HFFc6 (cell line): ENCODE measurements at regions not wholly inside any gene's neighbourhood (a gene's known extent, or its start where the extent isn't known, plus 50 kb on each side); places are given as distances from the start of the nearest gene placed in this dataset.
"Not testable (repeated sequence)": the region's sequence is repeated elsewhere in the genome, so short reads cannot be mapped to it uniquely, and the experiment has no call there.

ENCODE experiments used
- DNase-seq: peaks from one replicate; pipeline ENCODE4 v3.0.0-alpha.2; 2018
- H3K27ac Mint-ChIP-seq: 2 replicates; pipeline ENCODE4 v1.8.0; 2020; ENCODE audit warnings: mild to moderate bottlenecking, mixed read lengths
- H3K27me3 Mint-ChIP-seq: 2 replicates; pipeline ENCODE4 v1.8.0; 2021; ENCODE audit warnings: mild to moderate bottlenecking, moderate library complexity, mixed read lengths; ENCODE audit not compliant: insufficient read depth
- H3K36me3 Mint-ChIP-seq: 2 replicates; pipeline ENCODE4 v1.8.0; 2021; ENCODE audit warnings: low read depth, mixed read lengths
- H3K4me1 Mint-ChIP-seq: 2 replicates; pipeline ENCODE4 v1.8.0; 2020; ENCODE audit warnings: low read depth, mixed read lengths
- H3K4me3 Mint-ChIP-seq: 2 replicates; pipeline ENCODE4 v1.8.0; 2020; ENCODE audit warnings: mild to moderate bottlenecking, moderate library complexity, mixed read lengths
- H3K9me3 Mint-ChIP-seq: 2 replicates; pipeline ENCODE4 v1.8.0; 2020; ENCODE audit warnings: mild to moderate bottlenecking, mixed read lengths
- CTCF ChIP-seq: fragments of 200-600 bp; sonication (generic); IDR thresholded peaks from 2 replicates; pipeline ENCODE4 v1.5.0; 2021; ENCODE audit warnings: antibody characterized with exemption, mild to moderate bottlenecking

- Mint-ChIP-seq H3K36me3 (no peaks in the 10 kb centered on the region), H3K9me3 (peaks cover 25% of the 10 kb centered on the region), H3K27me3 (no peaks in the 10 kb centered on the region; the same call in 1 of the 2 replicates), H3K4me1 (no peaks in the 10 kb centered on the region), H3K4me3 (no peak overlapping the region), H3K27ac (no peak overlapping the region)
- DNase-seq: no peak
- no peak for TF ChIP-seq CTCF
Observed at GRCh38 chr18:66894851-66895250, 291.0 kb upstream of the CDH19 start.

- not testable (repeated sequence) for H3K27ac Mint-ChIP-seq, DNase-seq, H3K4me3 Mint-ChIP-seq, H3K27me3 Mint-ChIP-seq, H3K36me3 Mint-ChIP-seq, H3K4me1 Mint-ChIP-seq
- peaks cover 24% of the 10 kb centered on the region for H3K9me3 Mint-ChIP-seq
Observed at GRCh38 chr18:66892388-66892787, 288.5 kb upstream of the CDH19 start.

GRCh38 chr18:66874812-66875474 is 271.1 kb upstream of the CDH19 start:
- Mint-ChIP-seq H3K9me3 (peaks cover 4% of the 10 kb centered on the region; the same call in 1 of the 2 replicates), H3K27me3 (no peaks in the 10 kb centered on the region), H3K27ac (no peak overlapping the region), H3K4me3 (no peak overlapping the region), H3K4me1 (no peaks in the 10 kb centered on the region), H3K36me3 (no peaks in the 10 kb centered on the region)
- no peak for DNase-seq
- TF ChIP-seq CTCF: no peak

- TF ChIP-seq CTCF: no peak
- Mint-ChIP-seq H3K27ac (no peak overlapping the region), H3K4me1 (no peaks in the 10 kb centered on the region), H3K9me3 (peaks cover 4% of the 10 kb centered on the region; the same call in 1 of the 2 replicates), H3K36me3 (no peaks in the 10 kb centered on the region), H3K4me3 (no peak overlapping the region), H3K27me3 (no peaks in the 10 kb centered on the region)
- DNase-seq: no peak
Observed at GRCh38 chr18:66874375-66874774, 270.5 kb upstream of the CDH19 start.

GRCh38 chr18:66873899-66874298 is 270.0 kb upstream of the CDH19 start:
- H3K27ac Mint-ChIP-seq: no peak overlapping the region
- no peak for DNase-seq
- no peak overlapping the region for H3K4me3 Mint-ChIP-seq
- peaks cover 4% of the 10 kb centered on the region; the same call in 1 of the 2 replicates for H3K9me3 Mint-ChIP-seq
- no peaks in the 10 kb centered on the region for H3K4me1 Mint-ChIP-seq
- H3K36me3 Mint-ChIP-seq: no peaks in the 10 kb centered on the region
- no peak for TF ChIP-seq CTCF
- no peaks in the 10 kb centered on the region for H3K27me3 Mint-ChIP-seq

GRCh38 chr18:66872277-66872676 is 268.4 kb upstream of the CDH19 start:
- no peak for TF ChIP-seq CTCF
- no peak overlapping the region for H3K4me3 Mint-ChIP-seq
- no peak overlapping the region for H3K27ac Mint-ChIP-seq
- H3K27me3 Mint-ChIP-seq: no peaks in the 10 kb centered on the region
- H3K36me3 Mint-ChIP-seq: no peaks in the 10 kb centered on the region
- no peak for DNase-seq
- no peaks in the 10 kb centered on the region for H3K4me1 Mint-ChIP-seq
- H3K9me3 Mint-ChIP-seq: peaks cover 4% of the 10 kb centered on the region; the same call in 1 of the 2 replicates
